ENCODE measurements at regions not wholly inside any gene's neighbourhood (a gene's known extent, or its start where the extent isn't known, plus 50 kb on each side); places are given as distances from the start of the nearest gene placed in this dataset.

GRCh38 chr4:166318810-166319525 is 445.9 kb downstream of the TLL1 start:
- Histone ChIP-seq H3K36me3 (ENCODE audit: insufficient read depth in 1 of 2, low read depth in 1 of 2) (no peaks in the 10 kb centered on the region), H3K27me3 (ENCODE audit: insufficient read depth in 3 of 3, low read length in 2 of 3) (no peaks in the 10 kb centered on the region), H3K27ac (no peak overlapping the region), H3K4me1 (no peaks in the 10 kb centered on the region), H3K4me3 (no peak overlapping the region), H3K9me3 (no peaks in the 10 kb centered on the region)
- intact Hi-C loops (cut with DNase I), result no loop called here
- TF ChIP-seq CTCF (IDR thresholded peaks at IDR 0.05), result no peak
- no peak for DNase-seq
- WGBS, 3 donors, result 80 to 81% (median 81%) methylated on average over 4 of the region's 4 CpGs
- ATAC-seq, result no peak

GRCh38 chr4:166323250-166323649 is 450.2 kb downstream of the TLL1 start:
- no peaks in the 10 kb centered on the region for H3K4me1 ChIP-seq
- no peak for TF ChIP-seq CTCF (IDR thresholded peaks at IDR 0.05)
- no peak overlapping the region for H3K27ac ChIP-seq
- 75 to 89% (median 82%) methylated on average over 2 of the region's 2 CpGs for WGBS, 3 donors
- H3K9me3 ChIP-seq, result no peaks in the 10 kb centered on the region
- DNase-seq (no peak), ATAC-seq (no peak)
- no peaks in the 10 kb centered on the region for H3K36me3 ChIP-seq (ENCODE audit: insufficient read depth in 1 of 2, low read depth in 1 of 2)
- H3K27me3 ChIP-seq (ENCODE audit: insufficient read depth in 3 of 3, low read length in 2 of 3), result no peaks in the 10 kb centered on the region
- intact Hi-C loops (cut with DNase I), result no loop called here
- H3K4me3 ChIP-seq, result no peak overlapping the region

GRCh38 chr4:166324321-166324720 is 451.3 kb downstream of the TLL1 start:
- Histone ChIP-seq H3K27me3 (ENCODE audit: insufficient read depth in 3 of 3, low read length in 2 of 3) (no peaks in the 10 kb centered on the region), H3K4me3 (no peak overlapping the region), H3K4me1 (no peaks in the 10 kb centered on the region), H3K9me3 (no peaks in the 10 kb centered on the region), H3K27ac (no peak overlapping the region), H3K36me3 (ENCODE audit: insufficient read depth in 1 of 2, low read depth in 1 of 2) (no peaks in the 10 kb centered on the region)
- ATAC-seq, result no peak
- intact Hi-C loops (cut with DNase I), result no loop called here
- WGBS, 3 donors, result 52 to 56% (median 54%) methylated on average over 4 of the region's 4 CpGs
- no peak for DNase-seq
- no peak for TF ChIP-seq CTCF (IDR thresholded peaks at IDR 0.05)

- ATAC-seq, result no peak
- H3K36me3 ChIP-seq (ENCODE audit: insufficient read depth in 1 of 2, low read depth in 1 of 2), result no peaks in the 10 kb centered on the region
- H3K27me3 ChIP-seq (ENCODE audit: insufficient read depth in 3 of 3, low read length in 2 of 3), result no peaks in the 10 kb centered on the region
- H3K4me3 ChIP-seq, result no peak overlapping the region
- no peak for DNase-seq
- no peak overlapping the region for H3K27ac ChIP-seq
- no peaks in the 10 kb centered on the region for H3K4me1 ChIP-seq
- 67 to 75% (median 73%) methylated on average over 4 of the region's 4 CpGs for WGBS, 3 donors
- H3K9me3 ChIP-seq, result no peaks in the 10 kb centered on the region
- TF ChIP-seq CTCF (IDR thresholded peaks at IDR 0.05), result no peak
- intact Hi-C loops (cut with DNase I), result no loop called here
Measured at GRCh38 chr4:166335256-166335938, 462.4 kb downstream of the TLL1 start.

All from psoas muscle (tissue), 7 donors.